GM19025 (cell line): ENCODE measurements at regions not wholly inside any gene's neighbourhood (a gene's known extent, or its start where the extent isn't known, plus 50 kb on each side); places are given as distances from the start of the nearest gene placed in this dataset.

ENCODE experiments used
- ATAC-seq: cut with Tn5 transposase; IDR thresholded peaks from one replicate; pipeline ENCODE4 v1.9.1; 2021; ENCODE audit warnings: mild to moderate bottlenecking, low read depth, moderate library complexity; ENCODE audit not compliant: unreplicated experiment

DNA sequence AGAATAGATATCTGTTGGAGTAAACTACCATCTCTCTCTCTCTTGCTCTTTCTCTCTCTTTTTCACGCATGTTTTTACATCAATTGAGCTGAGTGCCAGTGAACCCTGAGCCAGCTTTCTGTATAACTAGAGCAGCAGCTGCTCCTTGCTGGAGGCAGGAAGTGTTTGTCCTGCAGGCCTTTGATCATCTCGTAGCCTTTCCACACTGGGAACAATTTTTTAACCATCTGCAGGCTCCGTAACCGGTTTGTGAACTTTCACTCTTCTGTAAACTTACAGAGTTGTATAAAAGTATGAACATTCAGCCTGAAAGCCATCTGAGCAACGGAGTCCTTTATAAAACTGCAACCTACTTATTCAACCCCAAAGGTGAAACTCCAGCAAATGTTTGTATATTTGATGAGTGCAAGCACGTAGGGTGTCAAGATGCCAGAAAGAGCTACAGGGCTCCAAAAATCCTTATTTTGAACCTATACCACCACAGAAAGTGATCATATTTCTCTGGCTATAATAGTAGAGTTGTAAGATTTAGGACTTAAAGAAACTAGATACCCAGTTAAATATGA, 162.8 kb upstream of the NFE2L3 start:
- ATAC-seq: no peak

DNA sequence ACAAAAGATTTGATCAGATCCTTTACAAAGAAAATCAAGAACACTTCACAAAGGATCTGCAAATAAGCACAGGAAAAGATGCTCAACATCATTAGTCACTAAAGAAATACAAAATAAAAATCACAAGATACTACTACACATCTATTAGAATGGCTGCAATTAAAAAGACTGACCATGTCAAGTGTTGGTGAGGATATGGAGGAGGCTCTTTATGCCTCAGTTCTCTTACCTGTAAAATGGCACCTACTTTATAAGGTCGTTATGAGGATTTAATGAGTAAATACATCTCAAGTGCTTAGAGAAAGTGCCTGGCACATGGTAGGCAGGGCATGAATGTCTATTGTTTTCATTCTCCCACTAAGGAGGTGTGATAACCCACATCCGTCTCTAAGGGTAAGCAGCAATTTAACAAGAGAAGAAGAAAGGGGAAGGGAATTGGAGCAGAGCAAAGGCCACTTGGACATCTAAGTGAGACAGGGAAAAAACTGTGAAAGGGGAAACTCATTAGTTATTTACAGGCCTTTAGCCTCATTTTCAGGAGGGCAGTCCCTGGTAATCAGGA, 157.5 kb upstream of the NFE2L3 start:
- ATAC-seq: no peak

GRCh38 chr7:25995216-25995615, 156.8 kb upstream of the NFE2L3 start:
- no peak for ATAC-seq

DNA sequence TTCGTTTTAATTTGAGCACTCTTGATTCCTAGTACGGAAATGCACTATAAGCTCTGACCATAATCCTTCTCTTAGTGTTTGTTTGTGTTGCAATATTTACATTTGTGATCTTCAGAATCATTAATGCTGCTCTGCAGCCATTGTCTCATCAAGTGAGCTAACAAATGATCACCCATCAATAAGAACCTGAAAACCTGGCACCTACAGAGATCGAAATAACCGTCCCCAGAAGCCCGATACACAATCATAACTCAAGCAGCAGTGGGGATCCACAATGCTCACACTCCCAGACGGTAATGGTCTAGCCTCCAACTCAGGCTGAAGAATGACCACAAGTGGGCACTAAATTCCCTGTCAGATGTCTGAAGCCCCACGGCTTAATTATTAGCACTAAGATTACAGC, 156.0 kb upstream of the NFE2L3 start:
- ATAC-seq: no peak

- ATAC-seq: no peak
Observed at GRCh38 chr7:25998499-25998898, 153.5 kb upstream of the NFE2L3 start.

DNA sequence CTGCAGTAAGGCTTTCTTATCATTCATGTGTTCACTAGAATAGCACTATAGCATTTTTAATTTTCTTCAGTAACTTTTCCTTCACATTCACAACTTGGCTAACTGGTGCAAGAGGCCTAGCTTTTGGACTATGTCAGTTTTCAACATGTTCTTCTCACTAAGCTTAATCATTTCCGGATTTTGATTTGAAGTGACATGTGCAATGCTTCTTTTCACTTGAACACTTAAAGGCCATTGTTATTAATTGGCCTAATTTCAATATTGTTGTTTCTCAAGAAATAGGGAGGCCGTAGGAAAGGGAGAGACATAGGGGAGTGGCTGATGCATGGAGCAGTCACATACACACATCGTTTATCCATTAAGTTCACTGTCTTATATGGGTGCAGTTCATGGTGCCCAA, 151.2 kb upstream of the NFE2L3 start:
- ATAC-seq: no peak

DNA sequence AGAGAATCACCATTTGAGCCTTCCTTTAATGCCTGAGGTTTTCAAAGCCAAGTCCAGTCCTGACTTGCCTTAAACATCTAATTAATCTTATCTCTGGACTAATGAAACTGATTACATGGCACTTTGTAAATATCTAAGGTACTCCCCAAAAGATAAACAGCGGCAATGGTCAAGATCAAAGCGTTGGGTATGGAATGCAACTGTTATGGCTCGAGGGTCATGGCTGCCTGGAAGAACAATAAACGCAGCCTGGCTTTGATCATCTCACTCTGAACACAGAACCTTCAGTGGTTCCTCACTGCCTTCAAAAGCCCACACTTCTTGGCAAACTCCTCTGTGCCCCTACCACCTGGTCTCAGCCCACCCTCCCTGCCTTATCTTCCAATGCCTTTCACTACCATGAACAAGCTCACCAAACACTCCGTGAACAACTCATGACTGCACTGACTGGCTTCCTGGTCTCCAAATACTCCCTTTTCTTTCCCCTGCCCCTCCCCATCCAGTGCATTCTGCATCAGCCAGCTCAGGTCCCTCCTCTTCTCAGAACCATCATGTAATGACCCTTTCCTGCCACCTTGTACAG, 150.2 kb upstream of the NFE2L3 start:
- ATAC-seq: no peak

GRCh38 chr7:26005683-26006410, 146.2 kb upstream of the NFE2L3 start:
- no peak for ATAC-seq

DNA sequence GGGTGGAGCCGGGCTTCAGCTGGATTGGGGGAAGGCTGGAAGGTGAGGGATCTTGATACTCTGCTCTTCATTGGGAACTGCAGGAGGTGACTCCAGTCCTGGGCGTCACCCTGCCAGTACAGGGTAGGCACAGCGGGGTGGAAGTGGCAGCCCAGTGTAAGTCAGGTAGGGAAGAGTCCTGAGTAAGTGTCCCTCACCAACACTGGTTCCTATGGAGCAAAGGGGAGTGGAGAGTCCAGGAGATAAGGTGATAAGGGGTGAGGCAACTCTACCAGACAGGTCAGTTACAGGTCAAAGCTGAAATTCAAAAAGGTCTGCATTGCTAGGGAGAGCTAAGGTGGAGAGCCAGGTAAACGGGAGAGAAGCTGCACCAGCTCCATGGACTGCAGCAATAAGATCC, 145.6 kb upstream of the NFE2L3 start:
- ATAC-seq: no peak

GRCh38 chr7:26007510-26007909, 144.5 kb upstream of the NFE2L3 start:
- no peak for ATAC-seq

DNA sequence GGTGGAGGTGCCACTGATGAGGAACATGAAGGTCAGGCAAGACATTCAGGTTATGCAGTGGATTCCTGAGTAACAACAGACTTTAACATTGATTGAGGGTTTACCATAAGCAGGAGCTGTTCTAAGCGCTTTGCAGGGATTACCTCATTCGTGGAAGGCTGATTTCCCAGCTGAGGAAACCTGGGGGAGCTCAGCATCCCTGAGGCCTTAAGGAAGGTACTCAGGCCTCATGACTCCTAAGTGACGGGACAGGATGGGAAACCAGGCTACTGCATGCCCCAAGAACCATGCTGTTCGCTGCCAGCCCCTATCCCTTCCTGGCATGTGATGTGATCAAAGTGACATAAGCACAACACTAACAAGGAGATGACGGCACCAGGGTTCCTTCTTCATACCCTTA, 143.6 kb upstream of the NFE2L3 start:
- no peak for ATAC-seq

- ATAC-seq: peak; percentile 56
Observed at GRCh38 chr7:26011039-26011696, 140.8 kb upstream of the NFE2L3 start.

DNA sequence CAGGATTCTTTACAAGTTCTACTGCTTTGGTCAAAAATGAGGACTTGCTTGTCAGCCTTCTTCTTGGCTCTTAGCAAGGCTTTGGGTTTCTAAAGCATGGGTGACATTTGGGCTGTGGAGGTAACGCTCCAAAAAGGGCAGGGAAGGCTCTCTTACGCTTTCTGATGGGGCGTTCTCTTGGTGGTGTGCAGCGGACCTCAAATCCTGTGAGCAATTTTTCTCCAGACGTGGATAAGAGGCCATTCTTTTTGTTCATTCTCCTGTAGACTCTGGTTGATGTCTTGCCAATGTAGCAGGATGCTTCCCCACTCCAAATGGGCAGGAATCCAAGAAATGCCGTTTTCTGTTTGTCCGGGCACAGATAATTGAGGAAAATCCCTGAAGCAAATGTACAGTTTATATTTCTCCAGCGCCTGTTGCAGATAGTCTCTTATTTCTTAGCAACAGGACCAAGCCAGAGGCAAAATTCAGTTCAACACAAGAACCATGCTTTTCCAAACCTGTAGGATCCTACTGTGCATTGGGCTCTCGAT, 138.4 kb upstream of the NFE2L3 start:
- ATAC-seq: no peak

DNA sequence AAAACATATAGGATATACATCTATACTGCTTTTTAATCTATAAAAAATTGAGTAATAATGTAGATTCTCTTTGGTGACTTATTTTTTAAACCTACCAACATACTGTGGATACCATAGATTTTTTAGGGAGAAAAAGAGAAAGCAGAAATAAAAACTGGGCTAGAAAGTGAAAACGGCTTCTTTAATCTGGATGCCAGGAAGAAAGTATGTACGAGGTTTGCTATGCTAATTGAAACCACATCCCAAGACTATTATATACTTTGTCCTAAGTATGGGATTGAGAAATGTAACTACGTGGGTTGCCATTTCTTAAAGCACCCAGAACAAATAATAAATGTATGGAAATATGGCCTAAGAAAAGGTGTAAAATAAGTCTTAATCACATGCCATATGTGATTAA, 129.0 kb upstream of the NFE2L3 start:
- no peak for ATAC-seq

GRCh38 chr7:26029911-26030310, 122.1 kb upstream of the NFE2L3 start:
- no peak for ATAC-seq

- no peak for ATAC-seq
Observed at GRCh38 chr7:26034391-26034790, 117.6 kb upstream of the NFE2L3 start.

- ATAC-seq: no peak
Observed at GRCh38 chr7:26035552-26035951, 116.4 kb upstream of the NFE2L3 start.

DNA sequence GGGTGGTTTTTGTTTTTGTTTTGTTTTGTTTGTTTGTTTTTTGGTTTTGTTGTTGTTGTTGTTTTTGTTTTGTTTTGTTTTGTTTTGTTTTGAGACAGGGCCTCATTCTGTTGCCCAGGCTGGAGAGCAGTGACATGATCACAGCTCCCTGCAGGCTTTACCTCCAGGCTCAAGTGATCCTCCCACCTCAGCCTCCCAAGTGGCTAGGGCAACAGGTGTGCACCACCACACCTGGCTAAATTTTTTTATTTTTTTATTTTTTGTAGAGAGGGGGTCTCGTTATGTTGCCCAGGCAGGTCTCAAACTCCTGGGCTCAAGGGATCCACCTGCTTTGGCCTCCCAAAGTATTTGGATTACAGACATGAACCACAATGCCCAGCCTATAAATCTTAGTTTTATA, 115.9 kb upstream of the NFE2L3 start:
- no peak for ATAC-seq

DNA sequence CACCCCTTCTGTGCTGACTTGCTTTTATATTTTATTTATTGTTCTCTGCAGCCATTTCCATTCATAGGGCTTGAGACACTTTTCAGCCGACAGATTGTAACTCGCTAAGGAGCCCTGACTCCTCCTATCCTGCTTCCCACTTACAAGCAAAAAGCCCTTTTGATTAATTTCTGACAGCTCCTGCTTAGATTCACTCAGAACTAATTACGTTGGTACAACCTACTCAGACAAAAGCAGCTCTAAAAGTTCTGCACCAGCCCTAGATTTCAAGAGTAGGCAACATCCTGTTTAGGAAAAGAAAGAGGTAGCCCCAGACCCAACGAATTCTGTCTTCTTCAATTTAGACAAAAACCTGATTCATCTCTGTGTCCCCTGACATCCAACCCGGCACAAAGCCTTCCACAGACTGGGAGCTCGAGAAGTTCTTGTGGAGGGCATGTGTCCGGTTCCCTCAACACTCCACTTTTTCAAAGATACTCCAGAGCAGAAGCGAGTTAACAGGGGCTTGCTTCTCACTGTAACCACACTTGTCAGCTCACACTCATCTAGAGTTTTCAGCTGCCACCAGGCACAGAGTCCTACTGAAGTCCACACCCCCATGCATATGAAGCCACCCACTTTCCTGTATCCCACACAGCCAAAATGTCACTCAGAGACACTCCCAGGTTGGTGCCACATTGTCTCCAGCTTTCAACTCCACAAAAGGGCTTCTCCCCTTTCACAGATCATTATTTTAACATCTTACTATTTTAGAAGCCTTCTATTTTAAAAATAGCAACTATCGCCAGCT, 113.6 kb upstream of the NFE2L3 start:
- ATAC-seq: no peak

GRCh38 chr7:26040085-26040484, 111.9 kb upstream of the NFE2L3 start:
- no peak for ATAC-seq
